ENCODE measurements at regions not wholly inside any gene's neighbourhood (a gene's known extent, or its start where the extent isn't known, plus 50 kb on each side); places are given as distances from the start of the nearest gene placed in this dataset.
"Not testable (repeated sequence)": the region's sequence is repeated elsewhere in the genome, so short reads cannot be mapped to it uniquely, and the experiment has no call there.

DNA sequence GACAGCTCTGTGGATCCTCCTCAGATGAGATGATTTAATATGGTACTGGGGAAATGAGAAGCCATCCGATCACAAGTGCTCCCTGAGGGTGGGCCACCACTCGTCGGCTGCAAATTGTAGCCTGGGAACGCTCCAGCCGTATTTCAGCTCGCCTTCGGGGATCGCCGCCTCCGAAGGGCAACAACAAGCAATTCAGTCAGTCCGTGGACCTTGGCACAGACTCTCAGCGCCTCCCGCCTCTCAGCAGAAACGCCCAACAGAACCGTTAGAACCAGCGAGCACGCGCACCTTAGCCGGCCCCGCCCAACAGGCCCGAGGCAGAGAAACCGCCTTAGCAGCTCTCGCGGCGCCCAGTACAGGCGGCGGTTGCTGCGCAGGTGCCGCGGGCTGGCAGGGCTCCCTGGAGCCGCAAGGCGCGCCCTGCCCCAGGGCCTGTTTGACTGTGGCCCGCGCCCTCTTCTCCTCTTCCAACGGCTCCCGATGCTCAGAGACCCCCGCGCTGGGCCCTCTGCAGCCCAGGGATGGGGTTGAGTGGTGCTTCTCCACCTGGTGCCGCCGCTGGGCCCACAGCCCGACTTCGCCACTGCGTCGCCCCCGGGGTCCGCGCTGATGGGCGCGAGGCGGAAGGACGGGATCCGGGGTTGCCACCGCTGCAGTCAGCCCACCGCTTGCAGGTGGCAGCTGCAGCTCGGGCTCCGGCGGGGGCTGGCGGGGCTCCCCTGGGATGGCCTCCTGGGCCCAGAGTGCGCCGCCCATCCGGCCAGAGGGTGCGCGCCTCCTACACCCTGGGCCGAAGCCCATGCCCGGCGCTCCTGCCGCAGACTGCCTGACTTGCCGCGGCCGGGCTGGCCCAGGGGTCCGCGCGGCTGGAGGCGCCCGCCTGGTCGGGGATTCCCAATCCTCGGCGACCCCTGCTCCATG is 77.9 kb upstream of the PABPC3 start:
- not testable (repeated sequence) for H3K36me3 ChIP-seq; H3K27ac ChIP-seq; H3K4me1 ChIP-seq (ENCODE audit: low read depth); H3K9me3 ChIP-seq (ENCODE audit: low read depth)
- peaks cover 75% of the 10 kb centered on the region for H3K27me3 ChIP-seq
- peak; percentile 5 to 53 for DNase-seq (ENCODE audit: low read depth in 1 of 2, low spot score in 1 of 2)
- peak overlapping the region; percentile 22 for H3K4me3 ChIP-seq

GRCh38 chr13:25018729-25019115 is 77.2 kb upstream of the PABPC3 start:
- H3K27me3 ChIP-seq: peaks cover 78% of the 10 kb centered on the region
- H3K36me3 ChIP-seq: no peaks in the 10 kb centered on the region
- DNase-seq (ENCODE audit: low read depth in 1 of 2, low spot score in 1 of 2): no peak
- TF ChIP-seq, protein P1, sequence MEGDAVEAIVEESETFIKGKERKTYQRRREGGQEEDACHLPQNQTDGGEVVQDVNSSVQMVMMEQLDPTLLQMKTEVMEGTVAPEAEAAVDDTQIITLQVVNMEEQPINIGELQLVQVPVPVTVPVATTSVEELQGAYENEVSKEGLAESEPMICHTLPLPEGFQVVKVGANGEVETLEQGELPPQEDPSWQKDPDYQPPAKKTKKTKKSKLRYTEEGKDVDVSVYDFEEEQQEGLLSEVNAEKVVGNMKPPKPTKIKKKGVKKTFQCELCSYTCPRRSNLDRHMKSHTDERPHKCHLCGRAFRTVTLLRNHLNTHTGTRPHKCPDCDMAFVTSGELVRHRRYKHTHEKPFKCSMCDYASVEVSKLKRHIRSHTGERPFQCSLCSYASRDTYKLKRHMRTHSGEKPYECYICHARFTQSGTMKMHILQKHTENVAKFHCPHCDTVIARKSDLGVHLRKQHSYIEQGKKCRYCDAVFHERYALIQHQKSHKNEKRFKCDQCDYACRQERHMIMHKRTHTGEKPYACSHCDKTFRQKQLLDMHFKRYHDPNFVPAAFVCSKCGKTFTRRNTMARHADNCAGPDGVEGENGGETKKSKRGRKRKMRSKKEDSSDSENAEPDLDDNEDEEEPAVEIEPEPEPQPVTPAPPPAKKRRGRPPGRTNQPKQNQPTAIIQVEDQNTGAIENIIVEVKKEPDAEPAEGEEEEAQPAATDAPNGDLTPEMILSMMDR (IDR thresholded peaks at IDR 0.05; ENCODE audit: low read depth, low read length): no peak
- no peak overlapping the region for H3K27ac ChIP-seq
- H3K9me3 ChIP-seq (ENCODE audit: low read depth): no peaks in the 10 kb centered on the region
- H3K4me1 ChIP-seq (ENCODE audit: low read depth): no peaks in the 10 kb centered on the region
- H3K4me3 ChIP-seq: peak overlapping the region; percentile 22

GRCh38 chr13:25019741-25020140 is 76.2 kb upstream of the PABPC3 start:
- not testable (repeated sequence) for DNase-seq (ENCODE audit: low read depth in 1 of 2, low spot score in 1 of 2); H3K36me3 ChIP-seq; H3K27ac ChIP-seq; H3K4me1 ChIP-seq (ENCODE audit: low read depth); H3K9me3 ChIP-seq (ENCODE audit: low read depth); H3K4me3 ChIP-seq
- peaks cover 83% of the 10 kb centered on the region for H3K27me3 ChIP-seq

GRCh38 chr13:25024175-25024574 is 71.8 kb upstream of the PABPC3 start:
- Histone ChIP-seq H3K4me3 (no peak overlapping the region), H3K27me3 (peaks cover 43% of the 10 kb centered on the region), H3K27ac (no peak overlapping the region), H3K9me3 (ENCODE audit: low read depth) (no peaks in the 10 kb centered on the region), H3K4me1 (ENCODE audit: low read depth) (no peaks in the 10 kb centered on the region), H3K36me3 (no peaks in the 10 kb centered on the region)
- TF ChIP-seq, protein P1 (IDR thresholded peaks at IDR 0.05; ENCODE audit: low read depth, low read length): no peak
- DNase-seq (ENCODE audit: low read depth in 1 of 2, low spot score in 1 of 2): no peak

GRCh38 chr13:25032160-25032559 is 63.8 kb upstream of the PABPC3 start:
- Histone ChIP-seq H3K4me1 (ENCODE audit: low read depth) (no peaks in the 10 kb centered on the region), H3K4me3 (no peak overlapping the region), H3K27ac (no peak overlapping the region), H3K9me3 (ENCODE audit: low read depth) (no peaks in the 10 kb centered on the region), H3K36me3 (no peaks in the 10 kb centered on the region), H3K27me3 (no peaks in the 10 kb centered on the region)
- no peak for DNase-seq (ENCODE audit: low read depth in 1 of 2, low spot score in 1 of 2)
- TF ChIP-seq, protein P1 (IDR thresholded peaks at IDR 0.05; ENCODE audit: low read depth, low read length): no peak

GRCh38 chr13:25034173-25034572 is 61.8 kb upstream of the PABPC3 start:
- DNase-seq (ENCODE audit: low read depth in 1 of 2, low spot score in 1 of 2): no peak
- H3K27ac ChIP-seq: no peak overlapping the region
- TF ChIP-seq, protein P1 (IDR thresholded peaks at IDR 0.05; ENCODE audit: low read depth, low read length): no peak
- H3K9me3 ChIP-seq (ENCODE audit: low read depth): no peaks in the 10 kb centered on the region
- no peaks in the 10 kb centered on the region for H3K36me3 ChIP-seq
- H3K4me3 ChIP-seq: no peak overlapping the region
- no peaks in the 10 kb centered on the region for H3K4me1 ChIP-seq (ENCODE audit: low read depth)
- H3K27me3 ChIP-seq: no peaks in the 10 kb centered on the region
